Smooth muscle cell (in vitro differentiated cells): ENCODE measurements at regions not wholly inside any gene's neighbourhood (a gene's known extent, or its start where the extent isn't known, plus 50 kb on each side); places are given as distances from the start of the nearest gene placed in this dataset.

Source experiments
- DNase-seq: peaks from one replicate; lab custom pipeline; 2025; ENCODE audit not compliant: unreplicated experiment; lab: John Stamatoyannopoulos, UW
- H2AFZ ChIP-seq: fragments of 200-600 bp; sonication (generic); 2 replicates; pipeline ENCODE4 v1.6.0; 2016; ENCODE audit warnings: antibody characterized with exemption, low read depth, mild to moderate bottlenecking
- H3F3A ChIP-seq: fragments of 200-600 bp; sonication (generic); 2 replicates; pipeline ENCODE4 v1.6.0; 2017; ENCODE audit warnings: antibody characterized with exemption, low read depth
- H3K27ac ChIP-seq: fragments of 200-600 bp; sonication (generic); 2 replicates; pipeline ENCODE4 v1.5.1; 2016; ENCODE audit warnings: low read depth, mild to moderate bottlenecking
- H3K27me3 ChIP-seq: fragments of 200-600 bp; sonication (generic); 2 replicates; pipeline ENCODE4 v1.6.1; 2016; ENCODE audit warnings: low read depth, mild to moderate bottlenecking
- H3K36me3 ChIP-seq: fragments of 200-600 bp; sonication (generic); 2 replicates; pipeline ENCODE4 v1.5.1; 2016; ENCODE audit warnings: low read depth
- H3K4me1 ChIP-seq: fragments of 200-600 bp; sonication (generic); 2 replicates; pipeline ENCODE4 v1.5.1; 2016; ENCODE audit warnings: low read depth
- H3K4me2 ChIP-seq: fragments of 200-600 bp; sonication (generic); 2 replicates; pipeline ENCODE4 v1.6.0; 2016; ENCODE audit warnings: mild to moderate bottlenecking
- H3K4me3 ChIP-seq: fragments of 200-600 bp; sonication (generic); 2 replicates; pipeline ENCODE4 v1.5.1; 2016; ENCODE audit warnings: mild to moderate bottlenecking
- H3K79me2 ChIP-seq: fragments of 200-600 bp; sonication (generic); 2 replicates; pipeline ENCODE4 v1.6.0; 2016; ENCODE audit warnings: low read depth, mild to moderate bottlenecking
- H3K9ac ChIP-seq: fragments of 200-600 bp; sonication (generic); 2 replicates; pipeline ENCODE4 v1.6.0; 2016; ENCODE audit warnings: low read depth
- H3K9me3 ChIP-seq: fragments of 200-600 bp; sonication (generic); replicated peaks from 2 replicates; pipeline ENCODE4 v1.5.1; 2016; ENCODE audit warnings: low read depth
- H4K20me1 ChIP-seq: fragments of 200-600 bp; sonication (generic); 2 replicates; pipeline ENCODE4 v1.6.0; 2016; ENCODE audit warnings: low read depth
- WGBS: methylation state at CpG from one replicate; pipeline ENCODE4 v1.1.7; 2016; ENCODE audit warnings: low lambda C conversion rate; 5-methylcytosine and 5-hydroxymethylcytosine counted together
- TF ChIP-seq, protein P1 (sequence below): fragments of 200-600 bp; sonication (generic); IDR thresholded peaks from 2 replicates; pipeline ENCODE4 v1.5.1; 2017; ENCODE audit warnings: borderline replicate concordance, mild to moderate bottlenecking, antibody characterized with exemption; ENCODE audit not compliant: insufficient read depth, poor library complexity, severe bottlenecking

DNA sequence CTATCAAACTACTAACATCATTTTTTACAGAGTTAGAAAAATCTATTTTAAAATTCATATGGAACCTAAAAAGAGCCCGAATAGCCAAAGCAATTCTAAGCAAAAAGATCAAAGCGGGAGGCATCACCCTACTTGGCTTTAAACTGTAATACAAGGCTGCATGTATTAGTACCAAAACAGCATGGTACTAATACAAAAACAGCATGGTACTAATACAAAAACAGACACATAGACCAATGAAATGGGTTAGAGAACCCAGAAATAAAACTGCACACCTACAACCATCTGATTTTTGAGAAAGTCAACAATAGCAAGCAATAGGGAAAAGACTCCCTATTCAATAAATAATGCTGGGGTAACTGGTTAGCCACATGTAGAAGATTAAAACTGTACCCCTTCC is 640.7 kb downstream of the IRS1 start:
- Histone ChIP-seq H3K27me3 (no peaks in the 10 kb centered on the region), H4K20me1 (no peaks in the 10 kb centered on the region), H3K36me3 (no peaks in the 10 kb centered on the region), H3K4me1 (peaks cover 25% of the 10 kb centered on the region), H3K4me2 (no peak overlapping the region), H3K9ac (no peak overlapping the region), H3K4me3 (no peak overlapping the region), H3K9me3 (no peaks in the 10 kb centered on the region), H3F3A (no peaks in the 10 kb centered on the region), H3K79me2 (no peaks in the 10 kb centered on the region), H3K27ac (no peak overlapping the region), H2AFZ (no peak overlapping the region)
- WGBS = 95% methylated on average over 2 of the region's 2 CpGs
- DNase-seq = no peak
- TF ChIP-seq, protein P1, sequence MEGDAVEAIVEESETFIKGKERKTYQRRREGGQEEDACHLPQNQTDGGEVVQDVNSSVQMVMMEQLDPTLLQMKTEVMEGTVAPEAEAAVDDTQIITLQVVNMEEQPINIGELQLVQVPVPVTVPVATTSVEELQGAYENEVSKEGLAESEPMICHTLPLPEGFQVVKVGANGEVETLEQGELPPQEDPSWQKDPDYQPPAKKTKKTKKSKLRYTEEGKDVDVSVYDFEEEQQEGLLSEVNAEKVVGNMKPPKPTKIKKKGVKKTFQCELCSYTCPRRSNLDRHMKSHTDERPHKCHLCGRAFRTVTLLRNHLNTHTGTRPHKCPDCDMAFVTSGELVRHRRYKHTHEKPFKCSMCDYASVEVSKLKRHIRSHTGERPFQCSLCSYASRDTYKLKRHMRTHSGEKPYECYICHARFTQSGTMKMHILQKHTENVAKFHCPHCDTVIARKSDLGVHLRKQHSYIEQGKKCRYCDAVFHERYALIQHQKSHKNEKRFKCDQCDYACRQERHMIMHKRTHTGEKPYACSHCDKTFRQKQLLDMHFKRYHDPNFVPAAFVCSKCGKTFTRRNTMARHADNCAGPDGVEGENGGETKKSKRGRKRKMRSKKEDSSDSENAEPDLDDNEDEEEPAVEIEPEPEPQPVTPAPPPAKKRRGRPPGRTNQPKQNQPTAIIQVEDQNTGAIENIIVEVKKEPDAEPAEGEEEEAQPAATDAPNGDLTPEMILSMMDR = no peak

DNA sequence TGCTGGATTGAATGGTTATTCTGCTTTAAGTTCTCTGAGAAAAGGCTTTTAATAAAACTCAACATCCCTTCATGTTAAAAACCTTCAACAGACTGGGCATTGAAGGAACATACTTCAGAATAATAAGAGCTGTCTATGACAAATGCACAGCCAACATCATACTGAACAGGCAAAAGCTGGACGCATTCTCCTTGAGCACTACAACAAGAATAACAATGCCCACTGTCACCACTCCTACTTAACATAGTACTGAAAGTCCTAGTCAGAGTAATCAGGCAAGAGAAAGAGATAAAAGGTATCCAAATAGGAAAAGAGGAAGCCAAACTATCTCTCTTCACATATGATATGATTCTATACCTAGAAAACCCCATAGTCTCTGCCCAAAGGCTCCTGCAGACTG is 641.4 kb downstream of the IRS1 start:
- Histone ChIP-seq H3K9me3 (no peaks in the 10 kb centered on the region), H3K9ac (no peak overlapping the region), H3K4me2 (no peak overlapping the region)

DNA sequence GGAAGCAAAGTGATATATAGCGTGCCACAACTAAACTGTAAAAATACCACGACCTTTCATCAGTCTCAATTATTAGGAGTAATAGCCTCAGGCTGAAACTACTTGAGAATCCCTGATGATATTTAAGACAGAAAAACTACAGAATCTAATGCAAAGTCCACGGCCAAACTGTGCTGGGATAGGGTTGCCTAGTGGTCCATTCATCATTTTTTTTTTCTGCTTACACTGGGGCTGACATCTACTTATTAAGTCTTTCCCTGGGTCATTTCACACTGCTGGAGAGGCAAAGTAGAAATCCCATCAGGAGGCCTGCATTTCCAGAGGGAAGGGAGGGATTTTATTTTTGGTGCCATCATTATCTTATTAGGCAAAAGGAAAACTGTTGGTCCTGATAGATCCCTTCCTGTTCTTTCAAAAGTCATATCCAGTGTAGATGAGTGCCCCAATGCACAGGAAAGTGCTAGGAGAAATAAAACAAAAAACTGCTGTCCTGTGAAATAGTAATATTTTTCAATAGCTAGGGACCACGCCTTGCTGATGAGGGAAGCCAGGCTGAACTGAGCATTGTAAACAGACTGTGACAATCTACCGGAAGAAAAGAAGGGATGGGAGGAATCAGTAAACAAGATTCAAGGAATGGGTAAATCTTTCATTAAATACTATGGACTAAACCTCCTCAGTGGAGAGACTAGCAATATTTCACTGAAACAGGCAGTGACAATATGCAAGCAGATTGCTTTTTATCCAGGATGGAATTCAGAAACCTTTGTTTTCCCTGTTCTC is 644.3 kb downstream of the IRS1 start:
- H2AFZ ChIP-seq = peak overlapping the region; percentile 1
- 80% methylated on average over 5 of the region's 5 CpGs for WGBS
- no peaks in the 10 kb centered on the region for H3K36me3 ChIP-seq
- no peaks in the 10 kb centered on the region for H3F3A ChIP-seq
- no peak overlapping the region for H3K4me2 ChIP-seq
- no peak overlapping the region for H3K4me3 ChIP-seq
- peaks cover 25% of the 10 kb centered on the region for H3K4me1 ChIP-seq
- no peaks in the 10 kb centered on the region for H3K9me3 ChIP-seq
- H3K79me2 ChIP-seq = no peaks in the 10 kb centered on the region
- H3K27ac ChIP-seq = no peak overlapping the region
- H4K20me1 ChIP-seq = no peaks in the 10 kb centered on the region
- H3K9ac ChIP-seq = no peak overlapping the region
- TF ChIP-seq, protein P1 = no peak
- DNase-seq = no peak
- no peaks in the 10 kb centered on the region for H3K27me3 ChIP-seq

More for the DNA sequence above, 641.4 kb downstream of the IRS1 start:
- H3K27me3 ChIP-seq = no peaks in the 10 kb centered on the region
- H3K27ac ChIP-seq = no peak overlapping the region
- DNase-seq = no peak
- peaks cover 25% of the 10 kb centered on the region for H3K4me1 ChIP-seq
- H3K79me2 ChIP-seq = no peaks in the 10 kb centered on the region
- no peak overlapping the region for H2AFZ ChIP-seq
- WGBS = 83% methylated on average over 1 of the region's 1 CpG
- TF ChIP-seq, protein P1 = no peak
- H3K4me3 ChIP-seq = no peak overlapping the region
- H4K20me1 ChIP-seq = no peaks in the 10 kb centered on the region
- H3K36me3 ChIP-seq = no peaks in the 10 kb centered on the region
- H3F3A ChIP-seq = no peaks in the 10 kb centered on the region

DNA sequence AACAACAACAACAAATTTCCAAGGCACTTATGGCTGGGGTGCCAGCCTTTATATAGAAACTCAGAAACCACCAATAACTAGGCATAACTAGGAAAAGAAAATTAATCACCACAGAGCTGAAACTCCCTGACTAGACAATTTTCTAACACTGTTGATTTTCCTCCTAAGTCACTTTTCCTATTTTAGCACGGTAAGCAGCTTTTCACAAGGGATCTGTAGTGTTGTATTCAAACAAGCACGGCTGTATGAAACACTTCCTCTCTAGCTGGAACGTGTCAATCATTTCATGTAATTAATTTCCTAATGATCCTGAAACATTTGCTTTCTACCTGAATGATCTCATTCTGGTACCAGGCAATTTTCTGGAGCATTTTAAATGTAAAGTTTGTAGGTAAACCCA is 645.0 kb downstream of the IRS1 start:
- Histone ChIP-seq H4K20me1 (no peaks in the 10 kb centered on the region), H3K27ac (no peak overlapping the region), H3K27me3 (no peaks in the 10 kb centered on the region), H3K4me3 (no peak overlapping the region), H3K4me1 (peaks cover 18% of the 10 kb centered on the region), H3K4me2 (no peak overlapping the region), H3F3A (no peaks in the 10 kb centered on the region), H3K9me3 (no peaks in the 10 kb centered on the region), H3K9ac (no peak overlapping the region), H2AFZ (peak overlapping the region; percentile 1), H3K79me2 (no peaks in the 10 kb centered on the region), H3K36me3 (no peaks in the 10 kb centered on the region)
- 65% methylated on average over 3 of the region's 3 CpGs for WGBS
- DNase-seq = no peak
- TF ChIP-seq, protein P1 = no peak
